Uterus (tissue), 2 donors: ENCODE measurements at regions not wholly inside any gene's neighbourhood (a gene's known extent, or its start where the extent isn't known, plus 50 kb on each side); places are given as distances from the start of the nearest gene placed in this dataset.

ENCODE experiments used
- POLR2A ChIP-seq, 2 donors: fragments of 450-650 bp; IDR thresholded peaks; one replicate each; pipeline ENCODE4 v1.6.1; 2016; ENCODE audit warnings: antibody characterized with exemption in 2 of 2, mild to moderate bottlenecking in 1 of 2, moderate library complexity in 1 of 2
- TF ChIP-seq, protein P1 (sequence below), 4 experiments: fragments of 200-600 bp in 2 of 4; fragments of 450-650 bp in 2 of 4; sonication (generic) in 2 of 4; IDR thresholded peaks; one replicate each; pipeline ENCODE4 v1.5.1; 2016 to 2019; ENCODE audit warnings: antibody characterized with exemption in 4 of 4, mild to moderate bottlenecking in 2 of 4, moderate library complexity in 1 of 4

DNA sequence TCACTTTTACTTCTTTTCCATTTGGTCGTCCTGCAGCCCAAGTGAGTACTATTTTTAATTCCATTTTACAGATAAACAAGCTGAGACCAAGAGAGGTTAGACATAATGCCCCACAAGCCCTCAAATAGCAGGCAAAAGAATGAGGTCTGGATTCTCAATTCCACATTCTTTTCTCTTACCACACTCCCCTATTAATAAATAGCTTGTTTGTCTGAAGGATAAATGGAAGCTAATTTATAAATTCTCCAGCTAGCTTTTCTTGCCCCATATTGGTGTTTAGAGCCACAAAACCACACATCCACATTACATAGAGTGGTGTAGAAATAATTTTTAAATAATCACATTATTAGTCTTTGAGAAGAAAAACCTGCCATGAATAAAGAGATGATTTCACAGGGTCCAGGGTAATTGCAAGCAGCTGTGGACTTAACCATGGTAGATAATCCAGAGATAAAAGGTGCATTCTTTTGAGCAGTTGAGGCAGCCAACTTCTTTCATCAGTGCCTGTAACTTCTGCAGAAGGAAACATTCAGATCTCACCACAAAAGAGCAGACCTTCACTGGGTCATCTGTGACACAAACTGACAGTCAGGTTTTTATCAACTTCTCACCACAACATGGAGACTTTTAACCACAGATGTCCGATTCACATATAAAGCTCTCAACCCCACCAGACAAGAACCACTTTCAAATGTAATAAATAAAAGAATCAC lies 313.4 kb upstream of the STT3B start:
- TF ChIP-seq POLR2A (IDR thresholded peaks at IDR 0.05): no peak
- TF ChIP-seq, protein P1, sequence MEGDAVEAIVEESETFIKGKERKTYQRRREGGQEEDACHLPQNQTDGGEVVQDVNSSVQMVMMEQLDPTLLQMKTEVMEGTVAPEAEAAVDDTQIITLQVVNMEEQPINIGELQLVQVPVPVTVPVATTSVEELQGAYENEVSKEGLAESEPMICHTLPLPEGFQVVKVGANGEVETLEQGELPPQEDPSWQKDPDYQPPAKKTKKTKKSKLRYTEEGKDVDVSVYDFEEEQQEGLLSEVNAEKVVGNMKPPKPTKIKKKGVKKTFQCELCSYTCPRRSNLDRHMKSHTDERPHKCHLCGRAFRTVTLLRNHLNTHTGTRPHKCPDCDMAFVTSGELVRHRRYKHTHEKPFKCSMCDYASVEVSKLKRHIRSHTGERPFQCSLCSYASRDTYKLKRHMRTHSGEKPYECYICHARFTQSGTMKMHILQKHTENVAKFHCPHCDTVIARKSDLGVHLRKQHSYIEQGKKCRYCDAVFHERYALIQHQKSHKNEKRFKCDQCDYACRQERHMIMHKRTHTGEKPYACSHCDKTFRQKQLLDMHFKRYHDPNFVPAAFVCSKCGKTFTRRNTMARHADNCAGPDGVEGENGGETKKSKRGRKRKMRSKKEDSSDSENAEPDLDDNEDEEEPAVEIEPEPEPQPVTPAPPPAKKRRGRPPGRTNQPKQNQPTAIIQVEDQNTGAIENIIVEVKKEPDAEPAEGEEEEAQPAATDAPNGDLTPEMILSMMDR (IDR thresholded peaks at IDR 0.05): no peak
